Body of pancreas (tissue), 4 donors: ENCODE measurements at regions not wholly inside any gene's neighbourhood (a gene's known extent, or its start where the extent isn't known, plus 50 kb on each side); places are given as distances from the start of the nearest gene placed in this dataset.

Experiments used
- CTCF ChIP-seq, 7 experiments: fragments of 450-650 bp in 4 of 7; fragments of 200-600 bp in 3 of 7; sonication (generic) in 3 of 7; IDR thresholded peaks; one replicate each; pipeline ENCODE4 v1.5.1; 2016 to 2019; ENCODE audit warnings: antibody characterized with exemption in 7 of 7
- POLR2A ChIP-seq, 3 donors: fragments of 450-650 bp; IDR thresholded peaks; one replicate each; pipeline ENCODE4 v1.6.1; 2016; ENCODE audit warnings: antibody characterized with exemption in 3 of 3, mild to moderate bottlenecking in 2 of 3

- TF ChIP-seq CTCF (IDR thresholded peaks at IDR 0.05) (no peak), POLR2A (IDR thresholded peaks at IDR 0.05) (no peak)
Measured at GRCh38 chr9:99478469-99479027, 256.5 kb downstream of the SEC61B start.
